H9 (cell line): ENCODE measurements at regions not wholly inside any gene's neighbourhood (a gene's known extent, or its start where the extent isn't known, plus 50 kb on each side); places are given as distances from the start of the nearest gene placed in this dataset.

Source experiments
- DNase-seq: peaks from one replicate; pipeline ENCODE4 v3.0.0-alpha.2; 2017
- H2AFZ ChIP-seq: one replicate; pipeline ENCODE4 v1.6.1; 2013; ENCODE audit warnings: mild to moderate bottlenecking, low read length, control low read depth, moderate library complexity
- H2AK5ac ChIP-seq: 2 replicates; pipeline ENCODE4 v1.6.1; 2013; ENCODE audit warnings: low read length, control low read depth, mixed read lengths; ENCODE audit not compliant: insufficient read length
- H2BK120ac ChIP-seq: one replicate; pipeline ENCODE4 v1.6.1; 2013; ENCODE audit warnings: low read depth, mild to moderate bottlenecking, low read length, control low read depth, inconsistent platforms; ENCODE audit not compliant: poor library complexity, severe bottlenecking
- H2BK12ac ChIP-seq: 2 replicates; pipeline ENCODE4 v1.6.1; 2013; ENCODE audit warnings: low read length, control low read depth, mixed read lengths, low read depth; ENCODE audit not compliant: insufficient read length
- H2BK15ac ChIP-seq: 2 replicates; pipeline ENCODE4 v1.6.1; 2013; ENCODE audit warnings: low read depth, low read length, control low read depth
- H2BK20ac ChIP-seq: one replicate; pipeline ENCODE4 v1.6.1; 2013; ENCODE audit warnings: low read depth, mild to moderate bottlenecking, low read length, control low read depth, inconsistent platforms; ENCODE audit not compliant: poor library complexity, severe bottlenecking
- H2BK5ac ChIP-seq: 2 replicates; pipeline ENCODE4 v1.6.1; 2013; ENCODE audit warnings: low read length, control low read depth, mixed read lengths; ENCODE audit not compliant: insufficient read length
- H3K14ac ChIP-seq: 2 replicates; pipeline ENCODE4 v1.6.1; 2013; ENCODE audit warnings: low read length, control low read depth; ENCODE audit not compliant: insufficient read depth
- H3K18ac ChIP-seq: 2 replicates; pipeline ENCODE4 v1.6.1; 2013; ENCODE audit warnings: low read depth, mild to moderate bottlenecking, mixed read lengths, low read length, control low read depth; ENCODE audit not compliant: insufficient read length
- H3K23ac ChIP-seq: 2 replicates; pipeline ENCODE4 v1.6.1; 2013; ENCODE audit warnings: low read length, control low read depth, mixed read lengths, low read depth; ENCODE audit not compliant: insufficient read length
- H3K23me2 ChIP-seq: 2 replicates; pipeline ENCODE4 v1.6.1; 2013; ENCODE audit warnings: low read depth, mild to moderate bottlenecking, mixed read lengths, low read length, control low read depth; ENCODE audit not compliant: insufficient read length, poor library complexity, severe bottlenecking
- H3K27ac ChIP-seq: 2 replicates; pipeline ENCODE4 v1.5.1; 2013; ENCODE audit warnings: low read length, control low read depth, mixed read lengths, low read depth; ENCODE audit not compliant: insufficient read length
- H3K27me3 ChIP-seq: 2 replicates; pipeline ENCODE4 v1.6.1; 2013; ENCODE audit warnings: low read length, control low read depth, inconsistent platforms; ENCODE audit not compliant: insufficient read depth
- H3K4ac ChIP-seq: 2 replicates; pipeline ENCODE4 v1.6.1; 2013; ENCODE audit warnings: low read depth, mild to moderate bottlenecking, control low read depth, inconsistent platforms, low read length, moderate library complexity
- H3K4me1 ChIP-seq: 2 replicates; pipeline ENCODE4 v1.6.1; 2013; ENCODE audit warnings: low read length, control low read depth, inconsistent platforms; ENCODE audit not compliant: insufficient read depth
- H3K4me2 ChIP-seq: 2 replicates; pipeline ENCODE4 v1.6.1; 2013; ENCODE audit warnings: low read length, control low read depth, mixed read lengths; ENCODE audit not compliant: insufficient read length, insufficient read depth
- H3K56ac ChIP-seq: 2 replicates; pipeline ENCODE4 v1.6.1; 2013; ENCODE audit warnings: low read depth, mild to moderate bottlenecking, mixed read lengths, low read length, control low read depth; ENCODE audit not compliant: insufficient read length
- H3K79me1 ChIP-seq: 2 replicates; pipeline ENCODE4 v1.6.1; 2013; ENCODE audit warnings: low read depth, mild to moderate bottlenecking, moderate library complexity, low read length, control low read depth, inconsistent platforms; ENCODE audit not compliant: insufficient read depth, poor library complexity, severe bottlenecking
- H3K79me2 ChIP-seq: 2 replicates; pipeline ENCODE4 v1.6.1; 2013; ENCODE audit warnings: low read length, control low read depth, inconsistent platforms; ENCODE audit not compliant: insufficient read depth
- H3K9ac ChIP-seq: 2 replicates; pipeline ENCODE4 v1.6.1; 2013; ENCODE audit warnings: low read length, control low read depth, mixed read lengths; ENCODE audit not compliant: insufficient read length; ENCODE audit errors: extremely low read depth
- H3K9me3 ChIP-seq: one replicate; pipeline ENCODE4 v1.6.1; 2013; ENCODE audit warnings: low read depth, low read length, inconsistent platforms; ENCODE audit not compliant: control insufficient read depth
- H3T11ph ChIP-seq: one replicate; pipeline ENCODE4 v1.6.1; 2013; ENCODE audit warnings: mild to moderate bottlenecking, low read length, control low read depth, inconsistent platforms
- H4K20me1 ChIP-seq: one replicate; pipeline ENCODE4 v1.6.1; 2013; ENCODE audit not compliant: control insufficient read depth, insufficient read length, insufficient read depth
- H4K5ac ChIP-seq: 2 replicates; pipeline ENCODE4 v1.6.1; 2013; ENCODE audit warnings: low read depth, mild to moderate bottlenecking, mixed read lengths, low read length, control low read depth; ENCODE audit not compliant: insufficient read length
- H4K8ac ChIP-seq: replicated peaks from 2 replicates; pipeline ENCODE4 v1.6.1; 2013; ENCODE audit warnings: low read length, control low read depth, mixed read lengths, low read depth; ENCODE audit not compliant: insufficient read length
- H4K91ac ChIP-seq: 2 replicates; pipeline ENCODE4 v1.6.1; 2013; ENCODE audit warnings: low read depth, mild to moderate bottlenecking, moderate library complexity, mixed read lengths, low read length, control low read depth; ENCODE audit not compliant: insufficient read length
- H3K27ac Mint-ChIP-seq, 3 experiments: 2 replicates in 2 of 3; 3 replicates in 1 of 3; pipeline ENCODE4 v1.8.0; 2020 to 2021; ENCODE audit warnings: mixed read lengths in 3 of 3, mild to moderate bottlenecking in 1 of 3, moderate library complexity in 1 of 3
- H3K27me3 Mint-ChIP-seq: 2 replicates; pipeline ENCODE4 v1.8.0; 2021; ENCODE audit warnings: low read depth, mild to moderate bottlenecking, moderate library complexity, mixed read lengths
- H3K36me3 Mint-ChIP-seq, 3 experiments: 2 replicates in 2 of 3; 3 replicates in 1 of 3; pipeline ENCODE4 v1.8.0; 2020 to 2021; ENCODE audit warnings: low read depth in 3 of 3, mixed read lengths in 3 of 3; ENCODE audit not compliant: insufficient read depth in 1 of 3
- H3K4me1 Mint-ChIP-seq, 2 experiments: 2 replicates each; pipeline ENCODE4 v1.8.0; 2020; ENCODE audit warnings: mixed read lengths in 2 of 2
- H3K4me3 Mint-ChIP-seq, 2 experiments: 2 replicates in 1 of 2; 3 replicates in 1 of 2; pipeline ENCODE4 v1.8.0; 2020 to 2021; ENCODE audit warnings: mild to moderate bottlenecking in 2 of 2, mixed read lengths in 2 of 2, moderate library complexity in 1 of 2
- H3K9me3 Mint-ChIP-seq, 2 experiments: 2 replicates in 1 of 2; 3 replicates in 1 of 2; pipeline ENCODE4 v1.8.0; 2020; ENCODE audit warnings: mild to moderate bottlenecking in 2 of 2, mixed read lengths in 2 of 2, moderate library complexity in 1 of 2
- WGBS: extraction: QIAGEN DNeasy Blood & Tissue Kit; methylation state at CpG from one replicate; pipeline ENCODE4 v1.1.7; 2013; ENCODE audit warnings: missing lambda C conversion rate, low lambda C conversion rate, mixed read lengths; ENCODE audit not compliant: insufficient read length; ENCODE audit errors: extremely low coverage; 5-methylcytosine and 5-hydroxymethylcytosine counted together
- TF ChIP-seq, protein P1 (sequence below): fragments of 200-600 bp; sonication (generic); conservative IDR thresholded peaks from 3 replicates; pipeline ENCODE4 v1.8.0; 2021; ENCODE audit warnings: antibody characterized with exemption, mild to moderate bottlenecking

DNA sequence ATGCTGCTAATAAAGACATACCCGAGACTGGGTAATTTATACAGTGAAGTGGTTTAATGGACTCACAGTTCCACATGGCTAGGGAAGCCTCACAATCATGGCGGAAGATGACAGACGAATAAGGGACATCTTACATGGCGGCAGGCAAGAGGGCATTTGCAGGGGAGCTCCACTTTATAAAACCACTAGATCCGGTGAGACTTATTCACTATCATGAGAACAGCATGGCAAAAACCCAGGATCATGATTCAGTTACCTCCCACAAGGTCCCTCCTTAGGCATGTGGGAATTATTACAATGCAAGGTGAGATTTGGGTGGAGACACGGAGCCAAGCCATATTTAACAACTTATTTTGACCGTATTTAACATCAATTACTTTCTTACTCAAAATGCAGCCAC lies 739.0 kb downstream of the NCAM2 start:
- no peak overlapping the region for H3K4ac ChIP-seq
- no peak overlapping the region for H2BK20ac ChIP-seq
- H3K4me1 ChIP-seq, result no peaks in the 10 kb centered on the region
- TF ChIP-seq, protein P1, sequence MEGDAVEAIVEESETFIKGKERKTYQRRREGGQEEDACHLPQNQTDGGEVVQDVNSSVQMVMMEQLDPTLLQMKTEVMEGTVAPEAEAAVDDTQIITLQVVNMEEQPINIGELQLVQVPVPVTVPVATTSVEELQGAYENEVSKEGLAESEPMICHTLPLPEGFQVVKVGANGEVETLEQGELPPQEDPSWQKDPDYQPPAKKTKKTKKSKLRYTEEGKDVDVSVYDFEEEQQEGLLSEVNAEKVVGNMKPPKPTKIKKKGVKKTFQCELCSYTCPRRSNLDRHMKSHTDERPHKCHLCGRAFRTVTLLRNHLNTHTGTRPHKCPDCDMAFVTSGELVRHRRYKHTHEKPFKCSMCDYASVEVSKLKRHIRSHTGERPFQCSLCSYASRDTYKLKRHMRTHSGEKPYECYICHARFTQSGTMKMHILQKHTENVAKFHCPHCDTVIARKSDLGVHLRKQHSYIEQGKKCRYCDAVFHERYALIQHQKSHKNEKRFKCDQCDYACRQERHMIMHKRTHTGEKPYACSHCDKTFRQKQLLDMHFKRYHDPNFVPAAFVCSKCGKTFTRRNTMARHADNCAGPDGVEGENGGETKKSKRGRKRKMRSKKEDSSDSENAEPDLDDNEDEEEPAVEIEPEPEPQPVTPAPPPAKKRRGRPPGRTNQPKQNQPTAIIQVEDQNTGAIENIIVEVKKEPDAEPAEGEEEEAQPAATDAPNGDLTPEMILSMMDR, result no peak
- H3K79me2 ChIP-seq, result no peaks in the 10 kb centered on the region
- no peak overlapping the region for H3K18ac ChIP-seq
- no peaks in the 10 kb centered on the region for H4K20me1 ChIP-seq
- no peak overlapping the region for H2BK15ac ChIP-seq
- Mint-ChIP-seq H3K36me3 (no peaks in the 10 kb centered on the region), H3K27ac (no peak overlapping the region), H3K4me1 (no peaks in the 10 kb centered on the region), H3K27me3 (no peaks in the 10 kb centered on the region), H3K4me3 (no peak overlapping the region), H3K9me3 (no peaks in the 10 kb centered on the region)
- no peak overlapping the region for H3K4me2 ChIP-seq
- no peak for DNase-seq
- H3K14ac ChIP-seq, result no peak overlapping the region
- H3K9ac ChIP-seq, result no peak overlapping the region
- H3K23me2 ChIP-seq, result no peaks in the 10 kb centered on the region
- H2AFZ ChIP-seq, result no peak overlapping the region
- H4K5ac ChIP-seq, result no peak overlapping the region
- H3K9me3 ChIP-seq, result no peaks in the 10 kb centered on the region
- H3T11ph ChIP-seq, result no peak overlapping the region
- no peak overlapping the region for H3K23ac ChIP-seq
- no peaks in the 10 kb centered on the region for H3K27me3 ChIP-seq
- H4K8ac ChIP-seq, result no peak overlapping the region
- H2BK120ac ChIP-seq, result no peak overlapping the region
- H4K91ac ChIP-seq, result no peak overlapping the region
- WGBS, result no CpG with 5 or more reads among the region's 7 CpGs
- no peak overlapping the region for H2BK12ac ChIP-seq
- H2AK5ac ChIP-seq, result no peak overlapping the region
- no peak overlapping the region for H3K27ac ChIP-seq
- no peak overlapping the region for H2BK5ac ChIP-seq
- no peaks in the 10 kb centered on the region for H3K79me1 ChIP-seq
- no peak overlapping the region for H3K56ac ChIP-seq
